GM21526 (cell line): ENCODE measurements at regions not wholly inside any gene's neighbourhood (a gene's known extent, or its start where the extent isn't known, plus 50 kb on each side); places are given as distances from the start of the nearest gene placed in this dataset.

Experiments
- ATAC-seq: cut with Tn5 transposase; IDR thresholded peaks from one replicate; pipeline ENCODE4 v1.9.1; 2021; ENCODE audit warnings: moderate library complexity; ENCODE audit not compliant: unreplicated experiment, low FRiP score

DNA sequence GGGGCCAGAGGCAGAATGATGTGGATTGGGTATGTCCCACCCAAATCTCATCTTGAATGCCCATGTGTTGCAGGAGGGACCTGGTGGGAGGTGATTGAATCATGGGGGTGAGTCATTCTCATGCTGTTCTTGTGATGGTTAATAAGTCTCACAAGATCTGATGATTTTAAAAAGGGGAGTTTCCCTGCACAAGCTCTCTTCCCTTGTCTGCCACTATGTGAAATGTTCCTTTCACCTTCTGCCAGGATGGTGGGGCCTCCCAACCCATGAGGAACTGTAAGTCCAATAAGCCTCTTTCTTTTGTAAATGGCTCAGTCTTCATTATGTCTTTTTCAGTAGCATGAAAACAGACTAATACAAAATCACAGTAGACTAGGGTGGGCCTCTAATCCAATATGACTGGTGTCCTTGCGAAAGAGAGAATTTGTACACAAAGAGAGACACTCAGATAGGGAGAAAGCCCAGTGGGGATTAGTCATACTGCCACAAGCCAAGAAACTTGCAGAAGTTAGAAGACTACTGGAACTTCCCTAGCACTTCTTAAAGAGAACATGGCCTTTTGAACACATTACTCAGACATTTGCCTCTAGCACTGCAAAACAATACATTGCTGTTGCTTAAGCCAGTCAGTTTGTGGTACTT is 68.4 kb downstream of the ANXA1 start:
- ATAC-seq, result peak; percentile 85

- ATAC-seq, result no peak
These were observed 71.9 kb downstream of the ANXA1 start for GRCh38 chr9:73223594-73223993.

GRCh38 chr9:73229543-73229942 is 77.9 kb downstream of the ANXA1 start:
- no peak for ATAC-seq

DNA sequence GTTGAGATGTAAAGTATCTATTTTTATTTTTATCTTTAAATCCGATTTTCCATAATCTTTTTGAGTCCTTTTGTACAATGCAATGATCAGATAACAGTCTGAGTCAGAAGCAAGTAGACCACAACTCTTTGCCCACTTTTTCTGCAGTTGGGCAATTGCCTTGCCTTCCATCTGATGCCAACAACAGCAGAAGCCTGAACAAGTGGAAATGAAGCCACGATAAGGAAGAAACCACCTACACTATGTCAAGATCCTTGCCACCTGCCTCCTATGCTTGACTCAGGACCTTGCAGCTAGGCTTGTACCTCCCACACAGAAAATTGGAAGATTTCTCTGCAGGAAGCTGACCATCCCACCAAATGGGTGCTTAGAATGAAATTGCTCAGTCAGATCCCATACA is 78.6 kb downstream of the ANXA1 start:
- no peak for ATAC-seq

GRCh38 chr9:73231203-73231602 is 79.5 kb downstream of the ANXA1 start:
- no peak for ATAC-seq

GRCh38 chr9:73233359-73234007 is 81.8 kb downstream of the ANXA1 start:
- no peak for ATAC-seq

- ATAC-seq, result no peak
These were observed 82.3 kb downstream of the ANXA1 start for GRCh38 chr9:73234008-73234360.

- ATAC-seq, result no peak
These were observed 85.5 kb downstream of the ANXA1 start for GRCh38 chr9:73237140-73237539.

- no peak for ATAC-seq
These were observed 88.1 kb downstream of the ANXA1 start for GRCh38 chr9:73239570-73240265.

DNA sequence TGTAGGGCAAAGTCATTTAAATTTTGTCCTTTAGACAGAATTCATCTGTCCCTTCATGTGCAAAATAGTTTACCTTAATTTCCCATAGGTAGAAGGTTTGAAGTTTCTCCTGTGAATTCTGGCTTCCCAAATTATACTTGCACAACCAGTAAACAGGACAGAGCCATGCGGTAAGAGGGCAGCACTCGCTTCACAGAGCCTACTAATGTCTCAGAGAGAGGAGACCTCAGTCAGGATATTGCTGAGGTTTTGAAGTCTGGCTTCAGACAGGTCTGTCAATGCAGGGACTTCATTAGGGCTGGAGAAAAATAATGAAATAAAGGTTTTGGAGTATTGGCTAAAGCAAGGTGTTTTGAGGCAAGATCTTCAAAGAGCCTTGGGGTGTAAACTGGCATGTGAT is 91.4 kb downstream of the ANXA1 start:
- ATAC-seq, result no peak

DNA sequence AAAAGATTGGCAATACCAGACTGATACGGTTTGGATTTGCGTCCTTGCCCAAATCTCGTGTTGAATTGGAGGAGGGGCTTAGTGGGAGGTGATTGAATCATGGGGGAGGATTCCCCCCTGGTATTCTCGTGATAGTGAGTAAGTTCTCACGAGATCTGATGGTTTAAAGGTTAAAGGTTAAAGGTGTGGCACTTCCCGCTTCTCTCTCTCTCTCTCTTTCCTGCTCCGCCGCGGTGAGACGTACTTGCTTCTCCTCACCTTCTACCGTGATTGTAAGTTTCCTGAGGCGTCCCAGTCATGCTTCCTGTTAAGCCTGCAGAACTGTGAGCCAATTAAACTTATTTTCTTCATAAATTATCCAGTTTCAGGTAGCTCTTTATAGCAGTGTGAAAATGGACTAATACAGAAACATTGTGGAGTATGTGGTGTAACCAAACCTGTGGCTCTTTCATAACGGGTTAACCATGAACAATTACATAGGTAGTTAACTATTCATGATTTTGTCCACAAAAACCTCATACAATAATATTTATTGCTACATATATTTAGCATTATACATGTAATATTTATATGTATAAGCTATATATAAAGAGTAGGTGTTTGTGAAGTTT is 107.5 kb downstream of the ANXA1 start:
- ATAC-seq, result no peak

- no peak for ATAC-seq
These were observed 108.8 kb downstream of the ANXA1 start for GRCh38 chr9:73260506-73260905.

DNA sequence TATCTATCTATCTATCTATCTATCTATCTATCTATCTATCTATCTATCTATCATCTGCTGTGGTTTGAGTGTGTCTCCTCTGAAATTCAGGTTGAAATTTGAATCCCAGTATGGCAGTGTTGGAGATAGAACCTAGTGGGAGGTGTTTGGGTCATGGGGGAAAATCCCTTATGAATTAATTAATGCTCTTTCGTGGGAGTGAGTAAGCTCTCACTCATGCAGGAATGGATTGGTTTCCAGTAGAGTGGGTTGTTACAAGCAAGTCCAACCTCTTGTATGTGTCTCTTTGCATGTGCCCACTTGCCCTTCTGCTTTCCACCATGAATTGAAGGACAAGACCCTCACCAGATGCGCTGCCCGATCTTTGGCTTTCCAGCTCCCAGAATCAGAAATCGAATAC is 113.0 kb downstream of the ANXA1 start:
- no peak for ATAC-seq

- no peak for ATAC-seq
These were observed 114.2 kb downstream of the ANXA1 start for GRCh38 chr9:73265876-73266275.

DNA sequence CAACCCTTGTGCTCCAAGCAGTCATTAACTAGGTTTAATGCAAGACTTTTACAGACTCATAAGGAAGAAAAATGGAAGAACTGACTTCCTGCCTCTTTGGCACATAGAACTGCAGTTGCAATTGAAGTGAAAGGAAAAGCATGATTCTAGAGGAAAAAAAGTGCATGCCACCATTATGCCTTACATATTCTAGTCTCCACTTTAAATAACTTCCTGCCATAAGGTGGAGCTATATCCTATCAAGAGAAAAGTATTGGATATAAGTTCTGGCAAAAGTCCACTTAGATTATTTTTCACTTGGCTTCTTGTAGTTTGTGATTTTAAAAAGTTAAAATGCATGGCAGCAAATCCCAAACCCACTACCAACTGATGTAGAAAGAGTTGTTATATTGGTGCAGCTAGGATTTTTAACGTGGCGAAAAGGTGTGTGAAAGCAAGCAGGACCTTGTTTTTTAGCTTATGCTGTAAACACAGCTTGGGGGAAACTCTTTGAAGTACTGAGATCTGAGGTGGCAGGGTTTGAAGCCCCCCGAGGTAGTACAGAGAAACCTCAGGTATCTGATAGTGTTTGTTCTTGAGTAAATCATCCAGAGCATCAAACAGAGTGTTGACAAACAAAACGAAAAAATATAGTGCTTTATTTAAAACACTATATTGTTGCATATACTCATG is 117.9 kb downstream of the ANXA1 start:
- no peak for ATAC-seq

DNA sequence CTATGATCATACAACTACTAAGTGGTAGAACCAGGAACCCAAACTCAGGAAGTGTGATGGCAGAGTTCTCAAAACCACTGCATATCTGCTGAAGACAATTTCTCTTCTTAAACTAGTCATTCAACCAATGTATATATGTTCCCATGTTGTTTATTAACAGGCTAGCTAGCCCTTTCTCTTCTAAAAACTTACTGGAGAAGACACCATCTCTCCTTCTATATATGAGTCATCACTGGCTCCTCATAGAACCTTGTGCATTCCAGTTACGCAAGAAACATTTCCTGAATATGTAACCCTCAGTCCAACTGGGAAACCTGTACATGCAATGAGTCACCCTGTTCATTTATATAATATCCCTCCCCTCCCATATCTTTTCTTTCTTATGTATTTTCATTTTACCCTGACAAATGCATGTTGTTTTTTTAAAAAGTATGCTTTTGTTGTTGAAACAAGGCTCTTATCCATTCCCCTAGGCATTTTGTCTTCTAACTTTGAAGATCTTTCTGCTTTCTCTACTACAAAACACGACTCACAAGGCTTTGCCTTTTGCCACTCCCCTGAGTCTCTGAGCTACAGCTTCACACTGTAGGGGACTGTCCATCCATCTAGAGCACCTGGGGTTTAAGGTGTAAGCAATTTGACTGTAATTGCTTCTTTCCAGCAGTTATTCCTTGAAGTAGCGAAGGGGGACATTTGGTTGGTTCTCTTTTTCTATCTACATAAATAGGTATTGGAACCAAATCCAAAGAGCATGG is 119.5 kb downstream of the ANXA1 start:
- ATAC-seq, result no peak

GRCh38 chr9:73280113-73280512 is 128.4 kb downstream of the ANXA1 start:
- no peak for ATAC-seq

DNA sequence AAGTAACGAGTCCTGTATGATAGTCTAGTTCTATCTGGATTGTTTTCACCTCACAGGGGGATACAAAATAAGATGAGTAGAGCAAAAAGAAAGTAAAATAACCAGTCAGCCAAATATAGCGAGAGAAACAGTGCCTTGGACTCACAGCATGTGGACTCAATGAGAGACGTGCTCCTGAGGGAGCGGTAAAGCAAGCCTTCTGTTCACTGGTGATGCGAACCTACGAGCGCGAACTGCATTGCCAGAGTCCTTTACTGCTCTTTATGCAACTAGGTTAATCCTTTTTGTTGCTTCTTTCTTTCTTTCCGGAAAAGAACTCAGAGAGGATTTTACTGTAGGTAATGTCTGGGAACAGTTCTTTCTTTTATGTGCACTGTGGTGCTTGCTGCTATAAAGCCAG is 132.7 kb downstream of the ANXA1 start:
- no peak for ATAC-seq

GRCh38 chr9:73294336-73294735 is 142.7 kb downstream of the ANXA1 start:
- ATAC-seq, result no peak

DNA sequence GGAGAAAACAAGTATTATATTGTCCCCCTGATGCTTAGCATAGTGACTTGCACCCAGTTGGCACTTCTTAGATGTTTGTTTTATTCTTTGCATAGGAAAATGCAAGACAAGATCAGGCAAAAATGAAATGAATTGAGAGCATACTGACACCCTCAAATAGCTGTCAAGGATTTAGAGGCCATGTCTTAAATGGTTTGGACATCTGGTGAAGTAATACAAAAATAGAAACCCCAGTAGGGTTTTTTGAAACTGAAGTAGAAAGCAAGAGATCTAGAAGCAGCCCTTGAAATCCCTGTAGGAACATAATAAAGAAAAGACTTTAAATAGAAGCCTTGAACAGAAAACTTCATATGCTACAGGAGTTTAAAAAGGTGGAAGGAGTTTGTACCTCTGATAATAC is 174.3 kb downstream of the ANXA1 start:
- no peak for ATAC-seq
